Right kidney (tissue), 1 donor: ENCODE measurements at regions not wholly inside any gene's neighbourhood (a gene's known extent, or its start where the extent isn't known, plus 50 kb on each side); places are given as distances from the start of the nearest gene placed in this dataset.
"Not testable (repeated sequence)": the region's sequence is repeated elsewhere in the genome, so short reads cannot be mapped to it uniquely, and the experiment has no call there.

ENCODE experiments used
- DNase-seq: peaks from one replicate; pipeline ENCODE4 v3.0.0-alpha.2; 2016

GRCh38 chr15:26260517-26261133 lies 397.5 kb upstream of the ATP10A start:
- DNase-seq: peak; percentile 48

DNA sequence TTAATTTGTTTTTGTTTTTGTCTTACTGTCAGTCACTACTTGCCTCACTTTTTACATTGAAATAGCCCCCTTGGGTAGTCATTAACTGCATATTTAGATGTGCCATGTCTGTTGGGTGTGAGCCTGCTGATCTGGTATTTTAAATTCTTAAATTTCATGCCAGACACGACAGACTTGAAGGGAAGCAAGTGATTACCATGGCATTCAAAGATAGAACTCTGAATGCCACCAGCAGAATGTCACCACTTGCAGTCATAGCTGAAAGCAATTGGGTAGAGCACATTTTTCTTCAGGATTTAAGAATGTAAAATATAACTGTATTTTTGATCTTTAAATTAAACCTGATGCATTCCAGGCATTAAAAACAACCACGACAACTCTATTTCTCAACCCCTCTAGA lies 396.5 kb upstream of the ATP10A start:
- no peak for DNase-seq

DNA sequence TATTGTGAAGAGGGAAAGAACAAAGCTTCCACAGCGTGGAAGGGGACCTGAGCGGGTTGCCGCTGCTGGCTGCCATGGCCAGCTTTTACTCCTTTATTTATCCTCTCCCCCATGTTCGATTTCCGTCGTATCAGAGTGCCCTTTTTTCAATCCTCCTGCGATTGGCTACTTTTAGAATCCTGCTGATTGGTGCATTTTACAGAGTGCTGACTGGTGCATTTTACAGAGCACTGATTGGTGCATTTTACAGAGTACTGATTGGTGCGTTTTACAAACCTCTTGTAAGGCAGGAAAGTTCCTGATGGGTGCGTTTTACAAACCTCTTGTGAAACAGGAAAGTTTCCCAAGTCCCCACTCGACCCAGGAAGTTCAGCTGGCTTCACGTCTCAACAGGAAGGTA lies 381.7 kb upstream of the ATP10A start:
- not testable (repeated sequence) for DNase-seq

GRCh38 chr15:26243382-26243781 lies 380.3 kb upstream of the ATP10A start:
- no peak for DNase-seq

- no peak for DNase-seq
Measured at GRCh38 chr15:26242565-26243071, 379.5 kb upstream of the ATP10A start.

GRCh38 chr15:26235864-26236263 lies 372.7 kb upstream of the ATP10A start:
- DNase-seq: no peak

GRCh38 chr15:26234976-26235767 lies 372.0 kb upstream of the ATP10A start:
- no peak for DNase-seq

DNA sequence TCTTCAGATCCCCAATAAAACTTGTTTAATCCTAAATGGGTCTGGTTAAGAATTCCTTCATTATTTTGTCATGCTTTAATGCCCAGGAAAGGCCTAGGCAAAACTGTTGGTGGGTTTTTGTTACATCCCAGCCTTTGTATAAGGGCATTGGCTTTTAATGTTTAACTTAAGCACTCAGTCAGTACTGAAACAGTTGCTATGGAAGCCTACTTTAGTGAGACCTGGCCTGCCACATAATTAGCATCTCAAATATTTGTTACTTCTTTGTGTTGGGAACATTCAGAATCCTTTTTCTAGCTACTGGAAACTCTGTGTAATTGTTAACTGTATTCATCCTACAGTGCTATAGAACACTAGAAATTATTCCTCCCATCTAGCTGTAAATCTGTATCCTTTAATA lies 369.6 kb upstream of the ATP10A start:
- DNase-seq: no peak

DNA sequence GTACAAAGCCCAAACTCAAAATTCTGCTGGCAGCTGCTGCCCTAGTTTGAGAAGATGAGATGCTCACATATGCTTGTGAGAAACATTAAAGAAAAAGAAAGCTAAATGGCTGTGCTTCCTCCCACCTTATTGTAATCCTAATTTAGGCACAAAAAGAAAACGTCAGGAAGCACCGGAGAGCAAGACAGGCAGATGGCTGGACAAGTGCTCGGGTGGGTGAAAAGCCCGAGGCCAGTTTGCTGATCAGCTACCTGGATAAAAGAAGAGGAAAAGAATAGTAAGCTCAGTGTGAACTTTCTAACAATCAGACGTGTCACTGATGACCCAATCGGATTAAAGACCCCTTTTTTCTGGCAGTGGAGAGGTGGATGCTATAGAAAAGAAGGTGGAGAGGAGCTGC lies 368.0 kb upstream of the ATP10A start:
- DNase-seq: no peak

GRCh38 chr15:26224266-26224665 lies 361.1 kb upstream of the ATP10A start:
- no peak for DNase-seq

DNA sequence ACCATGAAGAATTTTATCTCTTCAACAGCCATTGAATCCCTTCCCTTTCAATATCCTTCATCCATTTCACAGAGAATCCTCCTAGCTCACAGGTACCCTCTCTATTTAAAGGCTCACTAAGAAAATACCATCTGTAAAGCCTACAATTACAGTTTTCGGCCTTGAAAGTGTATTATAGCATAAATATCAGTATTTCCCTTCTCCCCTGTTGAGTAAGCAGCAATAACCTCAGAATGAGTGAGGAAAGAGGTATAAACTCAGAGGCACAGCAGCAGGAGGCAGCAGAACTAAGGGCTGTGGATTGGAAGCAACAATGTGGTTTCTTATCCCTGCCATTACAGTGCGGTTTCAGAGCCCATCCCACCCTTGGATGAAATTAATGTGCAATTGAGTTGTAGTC lies 360.6 kb upstream of the ATP10A start:
- DNase-seq: no peak

GRCh38 chr15:26222781-26223180 lies 359.7 kb upstream of the ATP10A start:
- DNase-seq: no peak

DNA sequence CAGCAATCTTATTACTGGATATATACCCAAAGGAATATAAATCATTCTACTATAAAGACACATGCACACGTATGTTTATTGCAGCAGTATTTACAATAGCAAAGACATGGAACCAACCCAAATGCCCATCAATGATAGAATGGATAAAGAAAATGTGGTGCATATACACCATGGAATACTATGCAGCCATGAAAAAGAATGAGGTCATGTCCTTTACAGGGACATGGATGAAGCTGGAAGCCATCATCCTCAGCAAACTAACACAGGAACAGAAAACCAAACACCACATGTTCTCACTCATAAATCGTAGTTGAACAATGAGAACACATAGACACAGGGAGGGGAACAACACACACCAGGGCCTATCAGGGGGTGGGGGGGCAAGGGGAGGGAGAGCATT lies 353.9 kb upstream of the ATP10A start:
- DNase-seq: not testable (repeated sequence)

- DNase-seq: no peak
Measured at GRCh38 chr15:26214290-26214689, 351.2 kb upstream of the ATP10A start.

GRCh38 chr15:26213427-26213826 lies 350.3 kb upstream of the ATP10A start:
- no peak for DNase-seq

GRCh38 chr15:26212109-26212508 lies 349.0 kb upstream of the ATP10A start:
- no peak for DNase-seq

GRCh38 chr15:26210980-26211379 lies 347.9 kb upstream of the ATP10A start:
- no peak for DNase-seq

GRCh38 chr15:26201177-26201858 lies 338.2 kb upstream of the ATP10A start:
- no peak for DNase-seq

GRCh38 chr15:26200427-26200826 lies 337.3 kb upstream of the ATP10A start:
- no peak for DNase-seq

DNA sequence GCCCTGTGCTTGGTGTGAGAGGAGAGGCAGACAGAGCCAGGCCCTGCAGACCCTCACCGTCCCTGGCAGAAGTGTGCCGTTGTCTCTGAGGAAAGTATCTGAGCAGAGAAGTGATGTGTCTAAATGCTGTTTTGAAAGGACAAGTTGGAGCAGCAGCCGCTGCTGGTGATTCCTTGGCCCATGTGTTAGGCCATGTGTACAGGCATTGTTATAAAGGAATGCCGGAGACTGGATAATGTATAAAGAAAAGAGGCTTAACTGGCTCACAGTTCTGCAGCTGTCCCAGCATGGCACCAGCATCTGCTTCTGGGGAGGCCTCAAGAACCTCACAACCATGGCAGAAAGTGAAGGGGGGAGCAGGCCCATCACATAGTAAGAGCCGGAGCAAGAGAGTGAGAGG lies 334.6 kb upstream of the ATP10A start:
- DNase-seq: no peak

GRCh38 chr15:26197060-26197459 lies 333.9 kb upstream of the ATP10A start:
- DNase-seq: no peak

DNA sequence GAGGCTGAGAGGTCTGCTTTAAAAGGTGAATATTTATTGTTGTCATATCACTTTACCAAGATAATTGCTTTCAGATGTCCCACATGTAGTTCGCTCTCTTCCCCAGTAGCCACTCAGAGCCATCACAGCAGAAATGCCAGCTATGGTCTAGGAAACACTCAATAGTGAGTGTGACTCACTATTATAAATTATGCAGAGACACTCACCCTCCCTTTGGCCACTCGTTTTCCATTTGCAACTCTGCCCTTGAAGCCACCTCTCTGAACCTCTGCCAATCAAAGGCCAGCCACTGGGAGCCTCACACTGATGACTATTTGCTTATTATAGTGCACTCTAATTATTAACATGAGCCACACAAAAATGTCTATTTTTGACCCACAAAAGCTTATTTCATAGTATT lies 328.1 kb upstream of the ATP10A start:
- DNase-seq: no peak

- DNase-seq: not testable (repeated sequence)
Measured at GRCh38 chr15:26186138-26186537, 323.0 kb upstream of the ATP10A start.
